GM18951 (cell line): ENCODE measurements at regions not wholly inside any gene's neighbourhood (a gene's known extent, or its start where the extent isn't known, plus 50 kb on each side); places are given as distances from the start of the nearest gene placed in this dataset.
"Not testable (repeated sequence)": the region's sequence is repeated elsewhere in the genome, so short reads cannot be mapped to it uniquely, and the experiment has no call there.

ENCODE experiments used
- POLR2A ChIP-seq: IDR thresholded peaks from 4 replicates; pipeline ENCODE4 v1.6.1; 2011; ENCODE audit warnings: mild to moderate bottlenecking; ENCODE audit not compliant: insufficient read length, insufficient read depth; ENCODE audit errors: extremely low read depth
- in situ Hi-C: fragments of 300-500 bp; cut with MboI; formaldehyde crosslinking; loops from one replicate; pipeline ENCODE4 v1.12.0; 2022; ENCODE audit warnings: low sequenced_read_pairs, mixed read lengths, inconsistent platforms; ENCODE audit not compliant: unreplicated experiment

GRCh38 chr19:30848636-30849425 is 476.6 kb downstream of the ZNF536 start:
- in situ Hi-C loops = no loop called here
- no peak for TF ChIP-seq POLR2A

- no peak for TF ChIP-seq POLR2A
- in situ Hi-C loops = no loop called here
These were observed 473.9 kb downstream of the ZNF536 start for GRCh38 chr19:30846102-30846501.

- in situ Hi-C loops = no loop called here
These were observed 470.7 kb downstream of the ZNF536 start for GRCh38 chr19:30842926-30843325.

GRCh38 chr19:30841934-30842333 is 469.8 kb downstream of the ZNF536 start:
- in situ Hi-C loops = no loop called here
- TF ChIP-seq POLR2A = no peak

More at GRCh38 chr19:30842926-30843325, 470.7 kb downstream of the ZNF536 start:
- TF ChIP-seq POLR2A = no peak

DNA sequence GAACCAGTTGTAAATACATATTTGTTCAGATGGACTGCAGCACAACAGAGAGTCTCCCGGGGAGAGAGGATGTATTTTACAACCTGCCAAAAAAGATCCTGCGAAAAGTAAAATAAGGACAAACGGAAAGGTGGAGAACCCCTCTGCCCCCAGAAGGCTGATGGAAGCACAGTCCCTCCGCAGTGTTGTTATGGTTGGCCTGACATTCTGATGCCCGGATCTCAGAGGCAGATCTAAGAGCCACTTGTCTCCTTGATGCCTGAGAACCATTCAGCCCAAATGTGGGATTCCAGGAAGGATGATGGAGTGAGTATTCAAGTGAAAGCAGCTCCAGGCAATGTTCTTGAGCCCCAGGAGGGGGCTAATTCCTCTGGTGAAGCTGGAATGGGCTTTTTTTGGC is 458.7 kb downstream of the ZNF536 start:
- in situ Hi-C loops = no loop called here
- no peak for TF ChIP-seq POLR2A

- in situ Hi-C loops = not testable (repeated sequence)
These were observed 453.3 kb downstream of the ZNF536 start for GRCh38 chr19:30825505-30825904.

GRCh38 chr19:30824809-30825208 is 452.6 kb downstream of the ZNF536 start:
- no peak for TF ChIP-seq POLR2A
- in situ Hi-C loops = no loop called here

DNA sequence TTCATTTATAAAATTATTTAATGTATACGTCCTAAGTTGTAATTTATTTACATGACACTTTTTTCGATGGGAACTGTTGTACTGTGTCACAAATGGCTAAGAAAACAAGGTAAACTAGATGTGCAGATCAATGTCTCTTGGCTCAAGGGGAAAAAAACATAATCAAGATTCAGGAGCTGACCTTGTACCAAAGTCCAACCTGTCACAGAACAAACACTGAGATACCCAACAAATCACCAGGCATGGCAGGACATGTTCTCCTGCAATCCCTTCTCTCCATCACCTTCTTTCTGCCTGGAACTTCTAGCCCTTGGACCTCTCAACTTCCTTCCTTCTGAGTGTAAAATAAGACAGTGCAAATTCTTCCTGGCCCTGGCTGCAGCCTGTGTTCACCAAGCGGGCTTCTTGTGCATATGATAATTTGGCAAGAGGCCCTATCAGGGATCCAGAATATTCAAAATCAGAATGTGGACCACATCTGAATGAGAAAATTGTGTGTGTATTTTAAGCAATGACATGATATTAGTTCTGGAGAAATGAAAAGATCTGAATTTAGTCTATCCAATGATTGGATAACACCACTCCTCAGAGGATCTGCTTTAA is 445.9 kb downstream of the ZNF536 start:
- in situ Hi-C loops = no loop called here
- TF ChIP-seq POLR2A = no peak

GRCh38 chr19:30817197-30817596 is 445.0 kb downstream of the ZNF536 start:
- no peak for TF ChIP-seq POLR2A
- in situ Hi-C loops = no loop called here

DNA sequence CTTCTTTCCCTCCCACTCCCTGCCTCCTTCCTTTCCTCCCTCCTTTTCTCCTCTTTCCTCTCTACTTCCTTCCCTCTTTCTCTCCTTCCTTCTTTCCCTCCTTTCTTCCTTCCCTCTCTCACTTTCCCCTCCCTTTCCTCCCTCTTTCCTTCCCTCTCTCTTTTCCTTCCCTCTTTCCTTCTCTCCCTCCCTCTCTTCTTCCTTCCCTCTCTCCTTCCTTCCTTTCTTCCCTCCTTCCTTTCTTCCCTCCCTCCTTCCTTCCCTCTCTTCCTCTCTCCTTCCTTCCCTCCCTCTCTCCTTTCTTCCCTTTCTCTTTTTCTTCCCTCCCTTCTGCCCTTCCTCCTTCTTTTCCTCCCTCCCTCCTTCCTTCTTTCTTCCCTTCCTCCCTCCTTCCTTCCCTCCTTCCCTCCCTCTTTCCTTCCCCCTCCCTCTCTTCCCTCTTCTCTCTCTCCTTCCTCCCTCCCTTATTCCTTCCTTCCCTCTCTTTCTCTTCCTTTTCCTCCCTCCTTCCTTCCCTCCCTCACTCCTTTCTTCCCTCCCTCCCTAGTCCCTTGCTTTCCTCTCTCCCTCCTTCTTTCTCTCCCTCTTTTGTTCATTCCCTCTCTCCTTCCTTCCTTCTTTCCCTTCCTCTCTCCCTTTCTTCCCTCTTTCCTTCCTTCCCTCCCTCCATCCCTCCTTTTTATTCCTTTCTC is 443.9 kb downstream of the ZNF536 start:
- no peak for TF ChIP-seq POLR2A

DNA sequence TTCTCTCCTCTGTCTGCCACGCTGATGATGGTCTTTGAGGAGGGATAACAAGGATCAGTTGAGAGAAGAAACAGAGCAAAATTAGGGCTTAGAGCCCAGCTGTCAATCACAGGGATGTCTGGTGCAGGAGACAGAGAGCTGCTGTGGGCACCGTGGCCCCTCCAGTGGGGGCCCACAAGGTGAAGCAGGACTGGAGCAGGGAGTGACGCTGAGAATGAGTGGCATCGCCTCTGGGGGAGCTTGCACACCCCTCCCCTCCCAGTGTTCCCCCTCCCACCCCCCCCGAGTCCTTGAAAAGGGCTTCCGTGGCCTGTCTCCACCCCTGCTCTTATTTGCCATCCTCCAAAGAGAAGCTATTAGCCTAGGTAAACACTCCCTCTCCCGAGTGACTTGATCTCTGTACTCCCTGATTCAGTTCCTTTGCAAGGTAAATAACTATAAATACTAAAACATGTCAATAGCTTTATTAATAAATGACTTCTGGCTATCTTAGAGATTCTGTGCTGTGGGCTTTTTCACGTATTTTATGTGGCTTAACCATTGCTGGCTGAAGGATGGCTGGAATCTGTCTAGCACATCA is 440.0 kb downstream of the ZNF536 start:
- in situ Hi-C loops = no loop called here
- TF ChIP-seq POLR2A = no peak

More for the DNA sequence above, 443.9 kb downstream of the ZNF536 start:
- in situ Hi-C loops = no loop called here

DNA sequence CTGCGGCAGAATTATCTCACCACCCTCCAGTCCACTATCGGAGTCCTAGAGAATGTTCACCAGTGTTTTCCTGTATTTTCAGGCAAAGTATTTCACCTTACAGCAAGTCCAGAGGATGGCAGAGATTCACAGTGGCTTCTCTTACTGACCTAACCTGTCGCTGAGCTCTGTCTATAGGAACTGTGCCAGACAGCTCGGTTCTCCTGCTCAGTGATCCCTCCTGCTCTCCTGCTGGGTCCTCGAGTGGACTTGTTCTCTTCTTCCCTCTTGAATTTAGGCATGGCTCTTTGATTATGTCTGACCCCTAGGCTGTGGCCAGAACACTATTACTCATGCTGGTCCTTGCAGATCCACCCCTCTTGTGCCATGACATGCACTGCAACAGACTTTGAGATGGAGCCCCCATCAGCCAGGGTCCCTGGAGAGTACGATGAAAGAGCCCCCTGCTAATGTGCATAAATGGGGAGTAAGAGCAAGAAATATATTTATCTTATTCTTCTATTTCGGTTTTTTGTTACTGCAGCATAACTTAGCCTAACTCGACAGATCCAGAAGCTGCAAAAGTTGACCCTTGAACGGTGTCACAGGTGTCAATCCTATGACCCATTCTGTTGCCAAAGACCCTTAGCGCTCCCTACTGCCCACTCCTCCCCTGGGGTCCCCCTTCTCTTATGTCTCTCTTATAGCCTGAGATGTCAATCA is 439.4 kb downstream of the ZNF536 start:
- no peak for TF ChIP-seq POLR2A

GRCh38 chr19:30810726-30811125 is 438.5 kb downstream of the ZNF536 start:
- TF ChIP-seq POLR2A = no peak
- in situ Hi-C loops = no loop called here

More for the DNA sequence above, 439.4 kb downstream of the ZNF536 start:
- in situ Hi-C loops = no loop called here
